Eye (tissue), 1 donor: ENCODE measurements at regions not wholly inside any gene's neighbourhood (a gene's known extent, or its start where the extent isn't known, plus 50 kb on each side); places are given as distances from the start of the nearest gene placed in this dataset.
"Not testable (repeated sequence)": the region's sequence is repeated elsewhere in the genome, so short reads cannot be mapped to it uniquely, and the experiment has no call there.

Experiments
- DNase-seq: peaks from one replicate; pipeline ENCODE4 v3.0.0-alpha.2; 2015

DNA sequence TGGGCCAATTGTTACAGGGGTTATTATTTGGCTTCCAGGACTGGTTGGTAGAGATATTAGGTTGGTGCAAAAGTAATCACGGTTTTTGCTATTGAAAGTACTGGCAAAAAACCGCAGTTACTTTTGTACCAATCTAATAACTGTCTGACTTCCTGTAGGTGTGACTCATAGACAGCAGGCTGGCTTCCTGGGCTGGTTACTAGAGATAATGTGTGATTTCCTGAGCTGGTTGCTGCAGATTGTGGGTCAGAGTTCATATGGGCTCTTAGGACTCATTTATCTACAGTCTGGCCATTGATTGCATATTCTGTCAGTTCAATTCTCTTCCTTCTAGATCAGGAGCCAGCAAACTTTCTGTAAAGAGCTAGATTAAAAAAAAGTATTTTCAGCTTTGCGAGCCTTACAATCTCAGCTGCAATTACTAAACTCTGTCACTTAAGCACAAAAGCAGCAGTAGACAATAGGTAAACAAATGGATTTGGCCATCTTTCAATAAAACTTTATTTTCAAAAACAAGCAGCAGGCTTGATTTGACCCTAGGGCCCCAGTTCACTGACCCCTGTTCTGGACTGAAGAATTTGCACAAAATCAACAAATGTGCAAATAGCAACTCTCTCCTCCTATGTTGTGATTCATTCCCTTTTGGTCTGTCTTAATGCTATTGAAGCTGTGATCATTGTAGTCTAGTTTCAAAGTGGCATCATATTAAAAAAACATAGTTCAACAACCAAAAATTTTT is 50.8 kb upstream of the BOD1L1 start:
- DNase-seq = no peak

DNA sequence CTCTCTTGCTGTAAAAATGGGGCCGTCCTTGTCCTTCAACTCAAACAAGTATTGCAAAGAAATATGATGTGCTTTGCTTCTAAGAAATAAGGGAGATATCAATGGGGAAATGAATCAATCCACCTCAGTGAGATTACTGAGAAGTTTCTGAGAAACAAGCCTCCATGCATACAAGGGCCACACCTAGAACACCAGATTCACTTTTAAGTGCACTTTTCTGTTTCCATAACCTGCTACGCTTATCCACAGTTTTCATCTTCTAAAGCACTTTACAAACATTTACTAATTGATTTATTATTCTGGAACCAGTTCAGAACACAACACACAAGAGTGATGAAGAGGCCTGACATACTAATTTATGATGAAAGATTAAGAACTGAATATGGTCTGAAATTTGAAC is 54.0 kb upstream of the BOD1L1 start:
- no peak for DNase-seq

DNA sequence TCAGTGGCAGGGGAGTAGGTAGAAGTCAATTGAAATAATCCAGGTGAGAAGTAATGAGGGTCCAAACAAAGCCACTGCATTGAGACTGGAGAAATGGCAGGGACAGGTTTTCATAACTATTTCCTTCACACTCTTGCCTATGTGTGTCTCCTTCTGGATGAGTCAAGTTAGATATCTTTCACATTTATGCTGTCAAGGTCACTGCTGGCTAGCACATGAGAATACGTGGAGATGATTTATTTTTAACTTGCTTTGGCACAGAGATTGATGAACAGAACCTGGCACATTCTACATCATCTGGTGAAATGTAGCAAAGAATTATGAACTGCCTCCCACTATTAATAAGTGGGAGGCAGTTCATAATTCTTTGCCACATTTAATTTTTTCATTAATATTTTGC is 66.7 kb upstream of the BOD1L1 start:
- DNase-seq = no peak

DNA sequence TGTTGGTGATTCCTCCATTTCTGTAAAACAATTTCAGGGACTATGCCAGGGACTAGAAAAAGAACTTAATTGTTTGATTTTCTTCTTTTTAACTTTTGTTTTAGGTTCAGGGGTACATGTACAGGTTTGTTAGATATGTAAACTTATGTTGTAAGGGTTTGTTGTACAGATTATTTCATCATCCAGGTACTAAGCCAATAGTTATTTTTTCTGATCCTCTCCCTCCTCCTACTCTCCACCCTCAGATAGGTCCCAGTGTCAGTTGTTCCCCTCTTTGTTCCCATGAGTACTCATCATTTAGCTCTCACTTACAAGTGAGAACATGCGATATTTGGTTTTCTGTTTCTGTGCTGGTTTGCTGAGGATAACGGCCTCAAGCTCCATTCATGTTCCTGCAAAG is 70.8 kb upstream of the BOD1L1 start:
- DNase-seq = no peak

DNA sequence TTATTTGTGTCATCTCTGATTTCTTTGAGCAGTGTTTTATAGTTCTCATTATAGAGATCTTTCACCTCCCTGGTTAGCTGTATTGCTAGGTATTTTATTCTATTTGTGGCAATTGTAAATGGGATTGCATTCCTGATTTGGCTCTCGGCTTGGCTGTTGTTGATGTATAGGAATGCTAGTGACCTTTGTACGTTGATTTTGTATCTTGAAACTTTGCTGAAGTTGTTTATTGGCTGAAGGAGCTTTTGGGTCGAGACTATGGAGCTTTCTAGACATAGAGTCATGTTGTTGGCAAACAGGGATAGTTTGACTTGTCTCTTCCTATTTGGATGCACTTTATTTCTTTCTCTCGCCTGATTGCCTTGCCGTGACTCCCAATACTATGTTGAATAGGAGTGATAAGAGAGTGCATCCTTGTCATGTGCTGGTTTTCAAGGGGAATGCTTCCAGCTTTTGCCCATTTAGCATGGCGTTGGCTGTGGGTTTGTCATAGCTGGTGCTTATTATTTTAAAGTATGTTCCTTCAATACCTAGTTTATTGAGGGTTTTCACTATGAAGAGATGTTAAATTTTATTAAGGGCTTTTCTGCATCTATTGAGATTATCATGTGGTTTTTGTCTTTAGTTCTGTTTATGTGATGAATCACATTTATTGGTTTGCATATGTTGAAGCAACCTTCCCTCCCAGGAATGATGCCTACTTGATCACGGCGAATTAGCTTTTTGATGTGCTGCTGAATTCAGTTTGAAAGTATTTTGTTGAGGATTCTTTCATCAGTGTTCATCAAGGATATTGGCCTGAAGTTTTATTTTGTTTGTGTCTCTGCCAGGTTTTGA is 72.7 kb upstream of the BOD1L1 start:
- DNase-seq = peak; percentile 2

DNA sequence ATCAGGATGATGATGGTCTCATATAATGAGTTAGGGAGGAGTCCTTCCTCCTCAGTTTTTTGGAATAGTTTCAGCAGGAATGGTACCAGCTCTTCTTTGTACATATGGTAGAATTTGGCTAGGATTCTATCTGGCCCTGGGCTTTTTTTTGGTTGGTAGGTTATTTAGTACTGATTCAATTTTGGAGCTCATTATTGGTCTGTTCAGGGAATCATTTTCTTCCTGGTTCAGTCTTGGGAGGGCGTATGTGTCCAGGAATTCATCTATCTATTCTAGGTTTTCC is 73.3 kb upstream of the BOD1L1 start:
- not testable (repeated sequence) for DNase-seq

DNA sequence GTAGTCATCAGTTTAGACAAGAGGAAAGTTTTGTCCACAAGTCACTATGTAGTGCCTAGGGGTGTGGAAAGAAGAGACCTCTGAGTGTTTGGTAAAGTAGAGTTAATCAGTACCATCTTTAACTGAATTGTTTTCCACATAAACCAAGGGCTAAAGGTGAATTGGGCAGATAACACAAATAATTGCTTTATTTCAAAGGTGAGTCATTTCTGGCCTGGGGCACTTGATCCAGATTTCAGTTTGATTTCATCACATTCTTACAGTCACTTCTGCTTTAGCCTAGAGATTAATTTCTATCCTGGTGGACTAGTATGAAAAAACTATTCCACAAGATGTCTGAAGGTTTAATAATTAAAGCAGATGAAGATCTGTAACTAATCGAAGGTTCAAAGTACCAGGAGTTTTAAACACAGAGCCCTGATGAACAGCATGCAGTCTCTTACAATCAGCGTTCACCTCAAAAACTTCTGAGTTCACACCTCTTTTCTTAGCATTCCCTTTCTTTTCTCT is 74.5 kb upstream of the BOD1L1 start:
- no peak for DNase-seq

DNA sequence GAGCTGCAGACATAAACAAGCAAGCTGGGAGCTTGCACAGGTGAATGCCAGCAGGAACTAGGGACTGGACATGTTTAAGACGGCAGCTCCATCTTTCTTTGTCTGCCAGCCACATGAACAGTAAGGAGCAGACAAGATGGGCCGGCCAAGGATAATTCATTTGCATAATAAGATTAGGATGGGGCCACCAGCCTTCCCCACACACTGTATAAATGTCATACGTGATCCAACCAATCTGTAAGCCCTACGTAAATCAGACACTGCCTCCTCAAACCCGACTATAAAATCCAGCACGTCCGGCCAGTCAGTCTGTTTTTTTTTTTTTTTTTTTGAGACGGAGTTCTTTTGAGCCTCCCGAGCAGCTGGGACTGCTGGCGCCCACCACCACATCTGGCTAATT is 75.6 kb upstream of the BOD1L1 start:
- no peak for DNase-seq

DNA sequence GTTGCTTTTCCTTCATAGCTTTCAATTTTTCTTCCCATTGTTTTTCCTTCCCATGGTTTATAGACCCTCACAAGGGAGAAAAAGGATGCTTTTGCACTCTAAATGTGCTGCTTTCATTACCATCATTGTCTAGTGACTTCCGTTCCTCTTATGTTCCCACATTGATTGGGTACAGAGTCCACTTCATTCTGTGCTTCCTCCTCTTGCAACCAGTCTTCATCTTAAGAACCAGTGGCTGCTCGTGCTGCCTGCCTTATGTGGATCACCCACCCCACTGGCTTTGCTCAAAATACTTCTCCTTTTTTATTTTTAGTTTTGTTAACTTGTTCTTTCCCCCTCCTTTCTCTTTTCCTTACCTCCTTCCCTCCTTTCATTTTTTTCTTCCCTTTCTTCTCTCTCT is 76.5 kb upstream of the BOD1L1 start:
- DNase-seq = no peak

DNA sequence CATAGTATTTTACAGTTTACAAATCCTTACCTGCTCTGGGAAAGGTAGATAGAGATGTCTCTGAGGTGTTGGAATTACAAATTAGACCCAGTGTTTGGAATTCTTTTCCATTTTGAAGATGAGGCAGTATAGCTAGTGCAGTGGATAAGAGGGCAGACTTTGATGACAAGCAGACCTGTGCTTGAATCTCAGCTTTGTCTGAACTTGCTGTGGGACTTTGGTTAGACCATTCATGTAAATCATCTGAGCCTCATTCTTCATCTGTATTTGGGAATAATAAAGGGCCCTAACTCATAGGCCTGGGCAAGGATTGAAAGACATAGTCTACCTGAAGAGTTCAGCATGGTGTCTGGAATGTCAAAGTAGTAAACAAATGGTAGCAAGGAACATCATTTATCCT is 77.2 kb upstream of the BOD1L1 start:
- no peak for DNase-seq

DNA sequence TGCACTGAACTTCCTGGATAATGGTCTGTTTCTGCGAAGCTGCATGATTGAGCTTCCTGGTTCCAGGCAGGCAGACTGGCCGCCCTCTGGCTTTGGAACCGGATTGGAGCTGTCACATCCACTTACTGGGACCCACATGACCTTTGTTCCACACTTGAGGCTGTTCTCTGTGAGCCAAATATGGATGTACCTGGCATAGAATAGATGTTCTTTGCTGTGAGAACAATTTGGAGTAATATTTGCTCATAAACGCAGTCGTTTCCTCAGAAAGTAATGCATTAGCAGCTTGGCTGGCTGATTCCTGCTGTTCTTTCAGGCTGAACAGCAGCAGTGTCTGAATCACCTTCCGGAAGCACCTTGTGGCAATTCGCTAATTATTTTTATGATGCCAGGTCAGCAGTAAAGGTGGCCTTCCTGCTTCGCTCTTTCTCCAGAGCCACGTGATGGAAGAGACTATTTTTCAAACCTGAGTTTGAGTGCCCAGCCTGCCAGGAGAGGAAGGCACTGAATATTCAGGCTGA is 78.1 kb upstream of the BOD1L1 start:
- DNase-seq = peak; percentile 44

DNA sequence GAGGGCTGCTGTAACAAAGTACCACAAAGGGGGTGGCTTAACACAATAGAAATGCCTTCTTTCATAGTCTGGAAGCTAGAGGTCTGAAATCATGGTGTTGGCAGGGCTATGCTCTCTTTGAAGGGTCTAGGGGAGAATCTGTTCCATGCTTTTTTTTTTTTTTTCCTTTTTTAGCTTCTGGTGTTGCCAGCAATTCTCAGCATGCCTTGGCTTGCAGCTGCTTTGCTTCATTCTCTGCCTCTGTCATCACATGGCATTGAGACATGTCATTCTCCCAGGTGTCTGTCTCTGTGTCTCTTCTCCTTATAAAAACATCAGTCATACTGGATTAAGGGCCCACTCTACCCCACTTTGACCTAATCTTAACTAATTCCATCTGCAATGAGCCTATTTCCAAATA is 78.6 kb upstream of the BOD1L1 start:
- DNase-seq = peak; percentile 13

DNA sequence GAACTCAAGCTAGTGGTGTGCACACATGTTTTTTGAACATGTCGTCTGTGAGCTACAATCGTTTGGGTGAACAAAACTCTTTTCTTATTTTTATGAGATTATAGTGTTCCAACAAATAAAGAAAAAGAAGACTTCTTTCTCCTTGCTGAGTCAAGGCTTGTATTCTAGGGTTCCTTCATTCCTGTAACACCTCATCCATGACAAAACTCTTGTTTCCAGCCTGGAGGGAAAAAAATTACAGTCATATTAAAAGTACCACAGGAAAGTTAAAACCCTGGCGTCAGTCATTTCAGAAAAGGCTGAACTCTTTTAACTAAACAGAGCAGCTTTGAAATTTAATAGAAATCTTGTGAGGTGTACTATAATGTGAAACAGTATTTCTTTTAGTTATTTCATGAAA is 79.2 kb upstream of the BOD1L1 start:
- no peak for DNase-seq

DNA sequence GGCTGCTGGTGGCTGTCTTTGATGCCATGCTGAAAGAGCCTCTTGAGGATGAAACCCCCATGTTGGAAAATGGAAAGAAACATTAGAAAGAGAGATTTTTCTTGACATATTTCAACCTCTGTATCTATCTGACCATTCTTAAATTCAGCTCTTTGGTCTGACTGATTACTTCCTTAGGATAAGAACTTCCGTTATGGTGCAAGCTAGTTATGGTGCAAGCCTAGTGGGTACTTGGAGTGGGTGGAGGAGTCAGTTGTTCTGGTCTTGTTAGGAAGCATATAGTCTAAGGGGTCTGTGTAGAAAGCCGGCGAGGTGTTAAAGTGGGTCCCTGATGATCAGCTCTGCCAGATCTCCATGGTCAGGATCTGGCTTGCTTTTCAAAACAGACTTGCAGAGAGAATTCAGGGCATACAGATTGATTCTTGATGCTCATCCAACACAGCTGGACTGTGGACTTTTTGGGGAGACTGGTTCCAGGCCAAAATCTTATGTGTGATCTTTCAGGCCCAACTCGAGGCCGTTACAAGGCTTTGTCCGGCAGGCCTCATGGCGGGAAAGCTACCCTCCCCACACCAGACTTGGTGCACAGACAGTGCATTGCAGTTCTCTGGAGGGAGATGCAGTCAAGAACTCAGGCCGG is 82.8 kb upstream of the BOD1L1 start:
- no peak for DNase-seq

DNA sequence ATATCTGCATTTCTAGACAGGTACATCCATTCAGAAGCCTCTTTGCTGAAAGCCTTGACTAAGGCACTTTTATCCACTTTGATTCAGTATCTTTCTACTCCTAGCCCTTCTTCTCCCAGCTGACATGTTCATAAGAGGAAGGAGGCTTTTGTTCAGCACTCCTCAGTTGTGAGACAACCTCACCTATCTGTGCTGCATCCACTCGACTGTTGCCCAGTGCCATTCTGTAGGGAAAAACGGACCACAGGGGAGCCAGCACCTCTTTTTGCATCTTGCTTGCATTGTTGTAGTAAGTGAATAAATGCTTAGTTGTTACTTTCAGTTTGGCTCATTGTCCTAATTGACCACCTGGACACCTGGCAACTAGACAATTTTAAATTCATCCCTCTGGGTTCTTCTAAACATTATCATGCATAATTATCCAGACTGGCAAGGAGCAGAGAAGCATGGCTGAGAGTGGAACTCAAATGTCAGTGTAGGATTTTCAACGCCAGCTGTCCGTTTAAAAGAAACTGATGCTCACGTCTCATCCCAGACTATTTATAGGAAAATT is 83.8 kb upstream of the BOD1L1 start:
- no peak for DNase-seq

DNA sequence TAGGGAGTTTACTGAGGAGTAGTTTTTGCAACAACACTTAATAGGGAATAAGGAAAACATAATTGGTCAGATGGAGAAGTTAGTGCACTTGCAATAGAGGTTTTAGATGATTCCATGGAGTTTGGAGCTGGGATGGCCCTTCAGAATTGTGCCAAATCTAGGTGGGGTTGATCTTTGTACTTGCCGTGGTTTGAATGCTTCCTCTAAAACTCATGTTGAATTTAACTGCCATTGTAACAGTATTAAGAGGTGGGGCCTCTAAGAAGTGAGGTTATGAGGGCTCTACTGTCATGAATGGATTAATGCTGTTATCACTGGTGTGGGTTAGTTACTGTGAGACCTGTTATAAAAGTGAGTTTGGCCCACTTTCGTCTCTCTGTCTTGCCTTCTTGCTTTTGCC is 94.4 kb upstream of the BOD1L1 start:
- no peak for DNase-seq

DNA sequence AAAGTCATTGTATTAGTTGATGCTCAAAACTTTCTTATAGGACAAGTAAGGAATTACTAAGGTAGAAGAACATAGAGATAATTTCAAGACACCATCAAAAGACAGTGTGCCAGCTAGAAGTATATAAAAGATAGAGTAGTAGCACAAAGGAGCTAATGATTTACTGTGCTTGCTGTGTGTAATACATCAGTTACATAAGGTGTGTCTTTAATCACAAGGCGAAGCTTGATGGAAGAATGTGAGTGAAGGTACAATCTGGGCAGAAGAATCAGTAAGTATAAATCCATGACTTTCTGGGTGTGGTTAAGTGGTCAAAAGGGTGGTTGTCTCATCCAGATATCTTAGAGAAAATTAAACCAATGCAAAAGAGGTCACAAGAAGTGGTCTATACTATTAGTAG is 95.1 kb upstream of the BOD1L1 start:
- no peak for DNase-seq

DNA sequence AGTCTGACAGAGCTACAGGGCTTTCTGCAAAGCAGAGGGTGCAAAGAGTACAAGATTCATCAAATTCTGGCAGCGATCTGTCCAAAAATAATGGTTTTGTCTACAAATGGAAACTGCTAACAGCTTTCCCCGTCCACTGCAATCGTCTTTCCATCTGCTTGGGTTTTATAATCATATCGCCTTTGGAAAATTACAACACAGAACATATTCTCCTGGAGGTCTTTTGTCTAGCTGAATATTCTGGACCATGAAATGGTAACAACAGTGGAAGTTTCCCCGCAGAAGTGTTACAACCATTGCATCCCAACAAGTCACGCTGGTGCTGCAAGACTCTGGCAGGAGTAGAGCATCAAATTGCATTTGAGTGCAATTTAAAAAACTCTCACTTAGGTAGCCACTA is 101.2 kb upstream of the BOD1L1 start:
- DNase-seq = no peak

DNA sequence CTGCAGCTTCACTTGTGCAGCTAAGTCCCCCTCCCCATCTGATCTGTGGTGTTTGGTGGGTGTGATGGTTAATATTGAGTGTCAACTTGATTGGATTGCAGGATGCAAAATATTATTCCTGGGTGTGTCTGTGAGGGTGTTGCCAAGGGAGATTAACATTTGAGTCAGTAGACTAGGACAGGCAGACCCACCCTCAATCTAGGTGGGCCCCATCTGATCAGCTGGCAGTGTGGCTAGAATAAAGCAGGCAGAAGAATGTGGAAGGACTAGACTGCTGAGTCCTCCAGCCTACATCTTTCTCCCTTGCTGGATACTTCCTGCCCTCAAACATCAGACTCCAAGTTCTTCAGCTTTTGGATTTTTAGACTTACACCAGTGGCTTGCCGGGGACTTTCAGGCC is 103.5 kb upstream of the BOD1L1 start:
- DNase-seq = no peak

DNA sequence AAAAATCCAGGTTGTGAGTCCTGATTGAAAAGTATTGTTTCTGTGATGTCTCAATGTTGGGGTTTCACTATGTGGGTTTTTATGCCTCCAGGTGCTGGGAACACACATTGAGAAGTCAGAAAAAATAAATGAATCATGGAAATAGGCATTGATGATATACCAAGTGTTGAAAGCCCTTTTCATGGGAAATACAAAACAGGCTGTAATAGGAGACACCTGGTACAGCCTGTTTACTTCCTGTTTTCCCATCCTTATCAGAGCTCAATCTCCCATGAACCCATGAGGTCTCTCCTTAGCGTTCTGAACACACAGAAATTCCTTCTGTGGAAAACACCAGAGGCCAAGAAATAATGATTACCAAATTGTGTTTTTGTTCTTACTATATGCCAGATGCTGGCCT is 106.3 kb upstream of the BOD1L1 start:
- DNase-seq = peak; percentile 2

DNA sequence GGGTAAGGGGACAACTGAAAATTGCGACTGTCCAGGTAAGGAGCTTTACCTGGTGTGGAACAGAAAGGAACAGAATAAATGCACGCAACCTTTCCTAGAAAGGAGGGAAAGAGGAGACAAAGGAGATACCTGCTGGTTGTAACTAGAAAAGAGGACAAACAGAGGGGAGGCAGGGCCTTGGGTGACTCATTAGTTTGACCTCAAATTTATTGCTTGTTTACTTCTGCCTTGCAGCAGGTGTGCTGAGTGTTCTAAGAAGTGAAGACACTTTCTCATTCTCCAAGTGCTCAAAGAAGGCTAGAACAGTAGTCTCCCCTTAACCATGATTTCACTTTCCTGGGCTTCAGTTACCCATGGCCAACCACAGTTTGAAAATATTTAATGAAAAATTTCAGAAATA is 123.1 kb upstream of the BOD1L1 start:
- no peak for DNase-seq

DNA sequence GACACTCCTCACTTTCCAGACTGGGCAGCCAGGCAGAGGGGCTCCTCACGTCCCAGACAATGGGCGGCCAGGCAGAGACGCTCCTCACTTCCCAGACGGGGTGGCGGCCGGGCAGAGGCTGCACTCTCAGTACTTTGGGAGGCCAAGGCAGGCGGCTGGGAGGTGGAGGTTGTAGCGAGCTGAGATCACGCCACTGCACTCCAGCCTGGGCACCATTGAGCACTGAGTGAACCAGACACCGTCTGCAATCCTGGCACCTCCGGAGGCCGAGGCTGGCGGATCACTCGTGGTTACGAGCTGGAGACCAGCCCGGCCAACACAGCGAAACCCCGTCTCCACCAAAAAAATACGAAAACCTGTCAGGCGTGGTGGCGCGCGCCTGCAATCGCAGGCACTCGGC is 134.1 kb upstream of the BOD1L1 start:
- DNase-seq = not testable (repeated sequence)

DNA sequence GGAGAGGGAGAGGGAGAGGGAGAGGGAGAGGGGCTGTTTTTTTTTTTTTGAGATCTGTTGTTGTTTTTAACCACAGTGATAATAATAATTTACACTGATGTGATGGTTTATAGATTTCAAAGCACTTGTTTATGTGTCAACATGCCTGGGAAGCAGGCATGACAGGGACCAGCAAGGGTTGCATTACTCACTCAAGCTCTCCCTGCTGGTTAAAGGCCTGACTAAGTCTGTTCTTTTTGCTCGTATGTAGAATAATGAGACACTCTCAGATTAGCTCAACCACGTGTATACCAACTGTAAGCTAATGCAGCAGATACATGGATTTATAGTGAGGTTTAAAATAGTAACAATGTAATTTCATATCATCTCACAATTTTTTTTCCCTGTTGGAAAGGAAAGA is 134.6 kb upstream of the BOD1L1 start:
- DNase-seq = no peak

DNA sequence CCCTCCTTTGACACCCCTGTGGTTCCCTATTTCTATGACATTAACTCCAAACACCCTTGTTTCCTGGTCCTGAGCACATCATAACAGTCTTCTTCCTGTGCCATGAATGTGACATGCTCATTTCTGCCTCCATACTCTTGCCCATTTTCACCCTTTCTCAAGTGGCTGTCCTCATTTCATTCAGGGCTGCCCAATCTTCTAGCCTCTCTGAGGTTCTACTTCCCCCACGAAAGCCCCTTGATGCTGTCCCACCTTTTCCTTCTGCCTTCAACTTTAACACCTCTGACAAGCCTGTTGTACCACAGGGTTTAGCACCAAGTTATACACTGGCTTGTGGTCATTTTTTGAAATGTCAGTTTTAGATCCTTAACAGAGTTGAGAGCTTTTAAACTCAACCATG is 136.2 kb upstream of the BOD1L1 start:
- no peak for DNase-seq
